Fibroblast of mammary gland (primary cell): ENCODE measurements at regions not wholly inside any gene's neighbourhood (a gene's known extent, or its start where the extent isn't known, plus 50 kb on each side); places are given as distances from the start of the nearest gene placed in this dataset.

Experiments
- DNase-seq: peaks from one replicate; pipeline ENCODE4 v3.0.0-alpha.2; 2010; ENCODE audit warnings: low read depth
- H3K4me3 ChIP-seq: 2 replicates; pipeline ENCODE4 v1.5.1; 2011; ENCODE audit warnings: low read depth, mild to moderate bottlenecking, low read length, moderate library complexity; ENCODE audit not compliant: control insufficient read depth
- TF ChIP-seq, protein P1 (sequence below): conservative IDR thresholded peaks from 2 replicates; pipeline ENCODE4 v1.5.1; 2011; ENCODE audit warnings: low read depth, low read length, inconsistent platforms; ENCODE audit not compliant: control insufficient read depth, insufficient read depth

DNA sequence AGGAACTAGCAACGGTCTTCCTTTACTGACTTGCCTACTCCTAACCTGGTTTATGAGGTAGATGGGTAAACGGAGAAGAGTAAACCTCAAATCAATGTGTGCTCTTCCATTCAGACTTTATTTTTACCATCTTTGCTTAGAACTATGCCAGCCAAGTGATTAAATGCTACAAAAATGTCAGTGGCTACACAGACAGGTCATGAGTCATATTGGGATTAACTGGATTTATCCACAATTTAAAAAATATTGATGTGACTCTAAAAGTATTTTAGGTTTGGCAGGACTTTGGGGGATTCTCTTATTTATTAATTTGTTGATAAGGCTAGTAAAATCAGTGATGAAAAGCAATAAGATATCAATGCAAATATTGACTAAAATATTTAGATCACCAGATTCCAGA, 275.0 kb downstream of the PLK2 start:
- TF ChIP-seq, protein P1, sequence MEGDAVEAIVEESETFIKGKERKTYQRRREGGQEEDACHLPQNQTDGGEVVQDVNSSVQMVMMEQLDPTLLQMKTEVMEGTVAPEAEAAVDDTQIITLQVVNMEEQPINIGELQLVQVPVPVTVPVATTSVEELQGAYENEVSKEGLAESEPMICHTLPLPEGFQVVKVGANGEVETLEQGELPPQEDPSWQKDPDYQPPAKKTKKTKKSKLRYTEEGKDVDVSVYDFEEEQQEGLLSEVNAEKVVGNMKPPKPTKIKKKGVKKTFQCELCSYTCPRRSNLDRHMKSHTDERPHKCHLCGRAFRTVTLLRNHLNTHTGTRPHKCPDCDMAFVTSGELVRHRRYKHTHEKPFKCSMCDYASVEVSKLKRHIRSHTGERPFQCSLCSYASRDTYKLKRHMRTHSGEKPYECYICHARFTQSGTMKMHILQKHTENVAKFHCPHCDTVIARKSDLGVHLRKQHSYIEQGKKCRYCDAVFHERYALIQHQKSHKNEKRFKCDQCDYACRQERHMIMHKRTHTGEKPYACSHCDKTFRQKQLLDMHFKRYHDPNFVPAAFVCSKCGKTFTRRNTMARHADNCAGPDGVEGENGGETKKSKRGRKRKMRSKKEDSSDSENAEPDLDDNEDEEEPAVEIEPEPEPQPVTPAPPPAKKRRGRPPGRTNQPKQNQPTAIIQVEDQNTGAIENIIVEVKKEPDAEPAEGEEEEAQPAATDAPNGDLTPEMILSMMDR: no peak
- peak; percentile 43 for DNase-seq
- no peak overlapping the region for H3K4me3 ChIP-seq

DNA sequence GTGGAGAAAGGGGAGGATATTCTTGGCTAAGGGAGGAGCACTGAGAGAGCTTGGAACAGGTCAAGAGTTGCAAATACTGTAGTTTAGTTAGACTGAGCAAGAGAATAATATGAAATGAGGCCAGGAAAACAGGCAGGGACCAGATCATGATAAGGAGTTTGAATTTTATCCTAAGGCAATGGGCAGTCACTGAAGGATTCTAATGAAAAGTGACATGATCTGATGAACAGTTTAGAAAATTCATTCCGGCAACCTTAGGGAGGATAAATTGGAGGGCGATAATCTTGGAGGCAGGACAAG, 276.1 kb downstream of the PLK2 start:
- TF ChIP-seq, protein P1: no peak
- no peak for DNase-seq
- H3K4me3 ChIP-seq: no peak overlapping the region

DNA sequence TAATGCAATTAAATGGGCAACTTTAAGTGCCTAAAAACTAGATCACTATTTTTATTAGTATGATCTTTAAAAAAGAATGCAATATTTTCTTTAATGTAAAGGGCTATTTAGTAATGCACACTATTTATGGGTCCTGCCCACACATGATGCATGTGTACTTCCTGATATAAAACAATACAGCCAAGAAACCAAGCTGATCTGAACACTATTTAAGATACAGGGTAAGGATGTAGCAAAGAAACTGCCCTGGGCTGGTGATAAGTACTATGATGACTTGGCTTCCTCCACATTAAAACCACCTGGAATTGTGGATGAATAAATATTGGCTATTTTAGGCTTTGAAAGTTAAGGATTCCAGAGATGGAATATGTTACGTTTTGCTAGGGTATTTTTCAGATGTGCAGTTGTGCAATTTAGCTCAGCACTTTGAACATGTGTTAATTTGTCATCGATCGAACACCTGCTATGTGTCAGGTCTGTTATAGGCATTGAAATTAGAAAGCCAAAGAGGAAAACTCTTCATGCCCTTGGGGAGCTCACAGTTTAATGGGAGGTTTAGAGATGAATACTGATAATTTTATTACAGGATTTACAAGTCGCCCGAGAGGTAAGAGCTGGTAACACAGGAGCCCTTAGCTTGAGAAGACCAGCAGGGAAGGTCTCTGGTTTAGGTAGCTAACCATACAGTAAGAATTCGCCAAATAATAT, 276.7 kb downstream of the PLK2 start:
- TF ChIP-seq, protein P1: no peak
- DNase-seq: no peak
- no peak overlapping the region for H3K4me3 ChIP-seq

DNA sequence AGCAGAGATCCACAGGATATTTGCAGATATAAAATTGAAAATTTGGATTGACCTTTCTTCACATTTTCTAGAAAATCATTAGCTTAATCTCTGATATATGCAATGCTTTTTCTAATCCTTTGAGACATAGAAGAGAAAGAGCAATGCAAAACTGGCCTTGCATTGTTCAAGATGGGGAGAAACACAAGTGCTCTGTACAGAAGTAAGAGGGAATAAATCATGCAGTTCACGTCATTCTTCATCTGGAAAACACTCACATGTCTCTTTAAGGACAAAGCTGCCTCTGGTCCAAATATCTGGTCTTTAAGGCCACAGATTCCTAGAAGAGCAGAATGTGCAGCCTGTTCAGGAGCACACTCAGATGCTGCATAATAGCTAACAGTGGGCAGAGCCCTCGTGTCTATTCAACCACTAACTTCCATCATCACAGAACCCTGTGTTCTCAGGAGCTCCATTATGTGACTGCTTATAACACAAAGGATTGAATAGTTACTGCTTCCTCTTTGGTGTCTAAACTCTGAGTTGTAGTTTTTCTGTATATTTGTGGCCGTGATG, 277.5 kb downstream of the PLK2 start:
- no peak overlapping the region for H3K4me3 ChIP-seq
- DNase-seq: no peak
- TF ChIP-seq, protein P1: no peak

DNA sequence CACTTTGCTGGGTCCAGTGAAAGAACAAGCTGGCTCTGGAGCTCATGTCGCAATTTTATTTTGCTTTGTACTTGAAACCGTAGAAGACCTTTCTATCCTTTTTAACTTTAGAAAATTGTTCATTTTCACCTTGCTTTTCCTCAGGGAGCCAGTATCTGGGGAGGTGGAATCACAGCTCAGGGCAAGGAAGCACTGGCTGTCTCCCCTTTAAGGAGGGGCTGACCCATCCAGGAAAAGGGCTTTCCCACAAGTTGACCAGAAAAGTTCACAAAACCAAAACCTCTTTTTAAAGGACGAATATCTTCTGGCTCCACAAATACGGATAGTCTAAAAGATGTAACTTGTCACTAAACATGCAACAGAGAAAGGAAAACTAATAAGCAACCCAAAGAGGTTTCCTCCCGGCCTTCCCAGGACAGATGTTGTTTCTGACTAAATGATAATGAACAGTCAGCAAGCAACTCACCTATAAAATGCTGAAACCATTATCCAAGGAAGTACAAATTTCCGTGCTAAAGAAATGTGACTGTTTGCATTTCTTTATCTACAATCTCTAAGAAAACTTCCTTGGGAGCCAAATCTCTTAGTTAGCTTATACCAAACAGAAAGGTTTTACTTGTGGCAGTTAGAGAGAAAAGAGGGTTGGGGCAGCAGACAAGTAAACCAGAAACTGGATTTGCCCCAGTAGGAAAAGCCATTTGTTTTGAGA, 278.2 kb downstream of the PLK2 start:
- TF ChIP-seq, protein P1: no peak
- H3K4me3 ChIP-seq: no peak overlapping the region
- DNase-seq: no peak

DNA sequence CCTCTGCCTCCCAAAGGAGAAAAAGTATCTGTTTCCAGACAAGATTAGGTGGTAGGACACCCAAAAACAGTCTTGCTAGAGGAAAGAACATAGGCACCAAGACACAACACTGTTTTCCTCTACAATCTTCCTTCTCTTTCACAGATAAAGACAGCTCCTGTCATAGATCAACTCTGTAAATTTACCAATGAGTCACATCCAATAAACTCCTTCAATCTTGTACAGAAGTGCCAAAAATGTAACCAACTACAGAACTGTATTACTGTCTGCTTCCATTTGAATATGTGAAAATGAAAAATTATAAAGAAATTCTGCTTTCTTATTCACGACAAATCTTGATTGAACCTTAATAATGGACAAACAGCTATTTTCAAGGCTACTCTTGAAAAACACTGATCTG, 286.9 kb downstream of the PLK2 start:
- H3K4me3 ChIP-seq: no peak overlapping the region
- TF ChIP-seq, protein P1: no peak
- DNase-seq: no peak
